GM18861 (cell line): ENCODE measurements at regions not wholly inside any gene's neighbourhood (a gene's known extent, or its start where the extent isn't known, plus 50 kb on each side); places are given as distances from the start of the nearest gene placed in this dataset.

ENCODE experiments used
- ATAC-seq: cut with Tn5 transposase; IDR thresholded peaks from one replicate; pipeline ENCODE4 v1.9.1; 2021; ENCODE audit not compliant: unreplicated experiment

- no peak for ATAC-seq
Observed at GRCh38 chr11:29959488-29959887, 57.3 kb downstream of the KCNA4 start.

- no peak for ATAC-seq
Observed at GRCh38 chr11:29957431-29957830, 59.4 kb downstream of the KCNA4 start.

- ATAC-seq: no peak
Observed at GRCh38 chr11:29956076-29956556, 60.7 kb downstream of the KCNA4 start.

- no peak for ATAC-seq
Observed at GRCh38 chr11:29943347-29943746, 73.5 kb downstream of the KCNA4 start.

- ATAC-seq: no peak
Observed at GRCh38 chr11:29937526-29937925, 79.3 kb downstream of the KCNA4 start.

GRCh38 chr11:29934115-29934638, 82.7 kb downstream of the KCNA4 start:
- ATAC-seq: no peak

GRCh38 chr11:29916040-29916439, 100.8 kb downstream of the KCNA4 start:
- ATAC-seq: no peak

- ATAC-seq: no peak
Observed at GRCh38 chr11:29914203-29914930, 102.5 kb downstream of the KCNA4 start.

- no peak for ATAC-seq
Observed at GRCh38 chr11:29913352-29913751, 103.5 kb downstream of the KCNA4 start.

- ATAC-seq: no peak
Observed at GRCh38 chr11:29900382-29900781, 116.4 kb downstream of the KCNA4 start.

GRCh38 chr11:29879560-29879959, 137.3 kb downstream of the KCNA4 start:
- ATAC-seq: no peak

GRCh38 chr11:29876192-29876591, 140.6 kb downstream of the KCNA4 start:
- no peak for ATAC-seq

GRCh38 chr11:29847219-29847618, 169.6 kb downstream of the KCNA4 start:
- ATAC-seq: no peak

- ATAC-seq: no peak
Observed at GRCh38 chr11:29844701-29845379, 172.0 kb downstream of the KCNA4 start.

- no peak for ATAC-seq
Observed at GRCh38 chr11:29844031-29844430, 172.8 kb downstream of the KCNA4 start.

- ATAC-seq: no peak
Observed at GRCh38 chr11:29842061-29842460, 174.8 kb downstream of the KCNA4 start.

GRCh38 chr11:29826878-29827277, 190.0 kb downstream of the KCNA4 start:
- ATAC-seq: no peak

- no peak for ATAC-seq
Observed at GRCh38 chr11:29816359-29816758, 200.5 kb downstream of the KCNA4 start.

- ATAC-seq: no peak
Observed at GRCh38 chr11:29809121-29809520, 207.7 kb downstream of the KCNA4 start.

GRCh38 chr11:29802522-29802921, 214.3 kb downstream of the KCNA4 start:
- ATAC-seq: no peak

- ATAC-seq: no peak
Observed at GRCh38 chr11:29801561-29801960, 215.3 kb downstream of the KCNA4 start.

GRCh38 chr11:29786092-29786491, 230.7 kb downstream of the KCNA4 start:
- ATAC-seq: no peak
